ENCODE measurements at regions not wholly inside any gene's neighbourhood (a gene's known extent, or its start where the extent isn't known, plus 50 kb on each side); places are given as distances from the start of the nearest gene placed in this dataset.

DNA sequence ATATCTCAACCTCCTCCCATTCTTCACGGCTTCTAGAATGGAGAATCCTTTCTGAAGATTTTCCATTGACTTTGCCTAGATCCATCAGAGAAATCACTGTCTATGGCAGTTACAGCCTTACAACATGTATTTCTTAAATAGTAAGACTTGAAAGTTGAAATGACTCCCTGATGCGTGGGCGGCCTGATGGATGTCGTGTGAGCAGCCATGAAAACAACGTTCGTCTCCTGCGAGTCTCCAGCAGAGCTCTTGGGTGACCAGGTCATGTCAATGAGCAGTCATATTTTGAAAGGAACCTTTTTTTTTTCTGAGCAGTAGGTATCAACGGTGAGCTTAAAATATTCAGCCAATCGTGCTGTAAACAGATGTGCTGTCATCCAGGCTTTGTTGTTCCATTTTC, 139.9 kb upstream of the C14orf180 start:
- H3K27me3 ChIP-seq: no peaks in the 10 kb centered on the region
- no peaks in the 10 kb centered on the region for H3K9me3 ChIP-seq (replicated peaks)
- H3K27ac ChIP-seq: no peak overlapping the region
- DNase-seq: no peak
- no peaks in the 10 kb centered on the region for H3K36me3 ChIP-seq
- H3K4me3 ChIP-seq: no peak overlapping the region
- peaks cover 10% of the 10 kb centered on the region; the same call in 1 of the 2 replicates for H3K4me1 ChIP-seq

GRCh38 chr14:104440297-104440956, 139.1 kb upstream of the C14orf180 start:
- DNase-seq: no peak
- no peaks in the 10 kb centered on the region for H3K9me3 ChIP-seq (replicated peaks)
- H3K27ac ChIP-seq: no peak overlapping the region
- no peaks in the 10 kb centered on the region for H3K27me3 ChIP-seq
- H3K4me1 ChIP-seq: peaks cover 10% of the 10 kb centered on the region; the same call in 1 of the 2 replicates
- H3K4me3 ChIP-seq: no peak overlapping the region
- no peaks in the 10 kb centered on the region for H3K36me3 ChIP-seq

DNA sequence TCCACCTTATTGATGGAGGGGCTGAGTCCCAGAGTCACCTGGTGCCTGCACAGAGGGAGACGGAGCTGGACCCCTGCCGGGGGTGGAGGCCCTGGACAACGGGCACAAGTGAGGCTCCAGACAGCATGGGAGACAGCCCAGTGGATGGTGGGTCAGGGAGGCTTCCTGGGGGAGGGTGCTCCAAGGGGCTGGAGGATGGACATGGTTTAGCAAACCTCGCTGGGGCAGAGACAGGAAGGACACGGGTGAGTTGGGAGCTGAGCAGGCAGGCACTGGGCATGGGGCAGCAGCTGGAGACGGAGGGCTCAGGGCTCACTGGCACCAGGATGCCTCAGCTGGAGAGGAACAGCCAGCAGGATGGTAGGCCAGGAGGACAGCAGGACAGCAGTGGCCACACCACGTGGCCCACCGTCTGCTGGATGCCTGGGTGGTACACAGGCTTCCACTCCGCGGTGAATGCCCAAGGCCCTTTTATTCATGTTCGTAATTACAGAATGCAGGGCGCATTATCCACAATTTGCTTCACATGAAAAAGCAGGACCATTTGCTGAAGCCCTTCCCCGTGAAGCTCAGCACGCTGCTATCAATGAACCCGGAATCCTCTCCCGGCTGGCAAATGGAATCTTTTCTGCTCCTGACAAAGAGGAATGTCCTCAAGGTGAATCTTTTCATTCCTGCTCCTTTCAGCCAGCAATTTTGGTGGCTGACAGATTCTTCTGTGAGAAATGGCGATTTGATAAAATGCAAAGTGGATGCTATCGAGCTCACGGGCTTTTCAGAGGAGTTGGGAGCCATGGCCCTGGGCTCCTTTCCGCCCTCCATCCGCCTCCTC, 138.1 kb upstream of the C14orf180 start:
- Histone ChIP-seq H3K4me1 (peaks cover 9% of the 10 kb centered on the region; the same call in 1 of the 2 replicates), H3K36me3 (no peaks in the 10 kb centered on the region), H3K9me3 (replicated peaks) (no peaks in the 10 kb centered on the region), H3K27ac (no peak overlapping the region), H3K27me3 (no peaks in the 10 kb centered on the region), H3K4me3 (no peak overlapping the region)
- no peak for DNase-seq

DNA sequence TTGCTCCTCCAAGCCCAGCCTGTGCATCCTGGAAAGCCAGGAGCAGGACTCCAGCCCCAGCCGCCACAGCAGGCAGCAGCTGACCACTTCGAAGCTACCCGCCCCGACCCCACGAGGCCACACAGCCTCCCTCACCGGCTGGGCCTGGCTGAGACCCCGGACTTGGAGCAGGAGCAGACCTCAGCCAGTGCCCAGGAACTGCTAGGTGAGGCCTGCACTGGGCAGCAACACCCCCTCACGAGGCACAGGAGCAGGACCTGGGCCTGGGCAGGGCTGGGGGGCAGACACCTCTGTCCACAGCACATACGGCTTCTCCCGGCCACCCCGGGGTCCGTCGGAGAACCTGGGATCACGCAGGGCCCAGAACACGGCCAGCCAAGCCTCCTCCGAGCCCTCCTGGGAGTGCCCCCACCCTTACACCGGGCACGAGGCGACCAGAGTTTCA, 137.4 kb upstream of the C14orf180 start:
- DNase-seq: no peak
- H3K9me3 ChIP-seq (replicated peaks): no peaks in the 10 kb centered on the region

DNA sequence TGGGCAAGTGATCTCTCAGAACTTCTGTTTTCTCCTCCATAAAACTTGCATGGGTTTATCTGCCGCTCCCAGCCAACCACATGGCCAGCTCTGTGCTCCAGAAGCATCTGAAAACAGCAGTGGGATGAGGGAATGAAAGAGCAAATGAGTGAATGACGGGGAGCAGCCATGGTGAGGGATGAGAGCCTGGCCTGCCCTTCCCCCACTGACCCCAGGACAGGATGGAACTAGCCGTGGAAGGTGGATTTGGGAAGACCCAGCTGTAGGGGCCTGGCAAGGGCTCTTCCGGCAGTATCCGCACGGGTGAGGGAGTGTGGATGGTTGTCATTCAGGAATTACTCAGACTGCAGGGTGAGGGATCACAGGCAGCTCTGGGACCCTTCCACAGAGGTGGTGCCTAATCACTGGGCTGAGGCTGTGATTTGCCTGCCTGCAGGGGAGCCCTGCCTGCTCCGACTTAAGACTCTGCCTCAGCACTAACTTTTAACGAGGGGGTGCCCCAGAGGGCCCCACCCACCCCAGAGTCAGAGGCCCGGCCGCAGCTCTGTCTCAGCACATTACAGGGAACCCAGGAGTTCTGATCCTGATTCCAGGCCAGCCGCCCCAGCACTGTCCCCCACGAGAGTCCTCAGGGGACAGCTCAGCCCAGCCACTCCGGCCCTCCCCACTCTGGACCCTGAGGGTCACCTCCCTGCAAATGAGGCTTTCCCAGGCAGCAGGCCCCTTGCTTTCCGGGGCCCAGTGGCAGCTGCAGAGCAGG, 136.8 kb upstream of the C14orf180 start:
- no peak overlapping the region for H3K27ac ChIP-seq
- H3K36me3 ChIP-seq: no peaks in the 10 kb centered on the region
- no peaks in the 10 kb centered on the region for H3K27me3 ChIP-seq
- no peak for DNase-seq
- H3K9me3 ChIP-seq (replicated peaks): no peaks in the 10 kb centered on the region
- H3K4me3 ChIP-seq: no peak overlapping the region
- H3K4me1 ChIP-seq: no peaks in the 10 kb centered on the region

More for the DNA sequence above, 137.4 kb upstream of the C14orf180 start:
- H3K27me3 ChIP-seq: no peaks in the 10 kb centered on the region
- peaks cover 4% of the 10 kb centered on the region; the same call in 1 of the 2 replicates for H3K4me1 ChIP-seq
- no peaks in the 10 kb centered on the region for H3K36me3 ChIP-seq
- H3K27ac ChIP-seq: no peak overlapping the region
- no peak overlapping the region for H3K4me3 ChIP-seq

DNA sequence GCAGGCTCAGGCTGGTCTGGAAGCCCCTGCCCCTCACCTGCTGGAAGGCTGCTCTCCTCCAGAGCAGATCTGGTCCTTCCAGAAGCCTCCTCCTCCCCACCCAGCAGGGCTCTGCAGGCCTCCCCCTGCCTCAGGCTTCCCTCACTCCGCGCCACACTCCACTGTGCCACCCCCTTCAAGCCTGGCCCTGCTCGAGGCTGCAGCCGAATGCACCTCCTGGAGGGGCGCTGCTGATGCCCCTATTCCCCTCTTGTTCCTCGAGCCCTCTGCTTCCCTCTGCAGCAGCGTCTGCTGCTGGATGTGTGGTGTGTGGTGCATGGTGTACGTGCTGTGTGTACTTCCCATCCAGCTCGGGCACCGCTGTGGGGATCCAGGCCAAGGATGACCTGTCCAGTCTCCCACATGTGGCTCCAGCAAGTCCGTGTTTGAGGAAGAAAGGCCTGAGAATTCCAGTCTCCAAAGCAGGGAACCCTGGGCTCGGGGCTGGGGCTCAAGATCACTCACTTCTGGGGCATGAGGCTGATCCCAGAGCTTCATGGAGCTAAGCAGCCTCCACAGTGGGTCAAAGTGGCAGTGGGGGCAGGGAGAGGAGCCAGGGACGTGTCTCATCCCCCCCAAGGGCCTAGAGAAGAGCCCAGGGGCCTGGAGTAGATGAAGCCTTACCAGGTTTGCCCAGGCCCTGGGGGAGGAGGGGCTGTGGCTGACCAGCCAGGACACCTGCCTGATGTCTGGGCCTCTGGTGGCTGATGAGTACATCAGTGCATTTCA, 136.0 kb upstream of the C14orf180 start:
- Histone ChIP-seq H3K27me3 (no peaks in the 10 kb centered on the region), H3K27ac (no peak overlapping the region), H3K4me3 (no peak overlapping the region), H3K9me3 (replicated peaks) (0 out of 2 replicates have a peak, but pooled peaks cover 1% of the 10 kb centered on the region), H3K4me1 (no peaks in the 10 kb centered on the region), H3K36me3 (no peaks in the 10 kb centered on the region)
- no peak for DNase-seq

GRCh38 chr14:104444159-104445030, 135.2 kb upstream of the C14orf180 start:
- no peaks in the 10 kb centered on the region for H3K4me1 ChIP-seq
- H3K27me3 ChIP-seq: no peaks in the 10 kb centered on the region
- H3K9me3 ChIP-seq (replicated peaks): 0 out of 2 replicates have a peak, but pooled peaks cover 5% of the 10 kb centered on the region
- H3K27ac ChIP-seq: no peak overlapping the region
- no peak overlapping the region for H3K4me3 ChIP-seq
- DNase-seq: no peak
- no peaks in the 10 kb centered on the region for H3K36me3 ChIP-seq

GRCh38 chr14:104445086-104445485, 134.5 kb upstream of the C14orf180 start:
- H3K27me3 ChIP-seq: no peaks in the 10 kb centered on the region
- H3K4me3 ChIP-seq: no peak overlapping the region
- no peak overlapping the region for H3K27ac ChIP-seq
- no peaks in the 10 kb centered on the region for H3K36me3 ChIP-seq
- DNase-seq: no peak
- H3K9me3 ChIP-seq (replicated peaks): 0 out of 2 replicates have a peak, but pooled peaks cover 5% of the 10 kb centered on the region
- no peaks in the 10 kb centered on the region for H3K4me1 ChIP-seq

DNA sequence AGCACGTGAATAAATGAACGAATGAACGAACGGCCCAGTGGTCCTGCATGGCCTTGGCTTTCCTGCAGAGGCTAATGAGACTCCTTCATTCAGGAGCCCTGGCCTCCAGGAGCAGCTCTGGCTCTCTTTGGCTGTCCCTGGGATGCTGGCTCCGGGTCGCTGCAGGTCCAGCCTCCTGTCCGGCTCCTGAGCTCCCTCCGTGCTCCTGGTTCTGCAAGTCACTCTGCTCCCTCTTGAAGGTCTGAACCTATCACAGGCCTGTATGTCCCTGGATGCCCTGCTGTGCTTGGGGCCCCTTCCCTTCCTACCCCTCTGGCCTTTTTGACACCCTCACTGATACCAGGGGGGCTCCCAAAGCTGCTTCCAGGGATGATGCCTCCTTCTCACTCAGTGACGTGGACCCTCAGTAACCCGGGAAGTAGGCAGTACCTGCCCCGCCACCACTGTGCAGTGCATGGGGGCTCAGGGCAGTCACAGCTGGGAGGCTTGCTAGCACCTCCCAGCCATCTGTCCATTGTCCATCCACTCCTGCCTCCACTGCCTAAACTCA, 133.7 kb upstream of the C14orf180 start:
- no peaks in the 10 kb centered on the region for H3K36me3 ChIP-seq
- no peaks in the 10 kb centered on the region for H3K4me1 ChIP-seq
- H3K27ac ChIP-seq: no peak overlapping the region
- no peak overlapping the region for H3K4me3 ChIP-seq
- 0 out of 2 replicates have a peak, but pooled peaks cover 5% of the 10 kb centered on the region for H3K9me3 ChIP-seq (replicated peaks)
- DNase-seq: no peak
- no peaks in the 10 kb centered on the region for H3K27me3 ChIP-seq

- Histone ChIP-seq H3K4me3 (no peak overlapping the region), H3K36me3 (no peaks in the 10 kb centered on the region), H3K9me3 (replicated peaks) (0 out of 2 replicates have a peak, but pooled peaks cover 5% of the 10 kb centered on the region), H3K4me1 (no peaks in the 10 kb centered on the region), H3K27ac (no peak overlapping the region), H3K27me3 (no peaks in the 10 kb centered on the region)
- no peak for DNase-seq
Observed at GRCh38 chr14:104446611-104447010, 133.0 kb upstream of the C14orf180 start.

GRCh38 chr14:104447750-104448149, 131.8 kb upstream of the C14orf180 start:
- no peaks in the 10 kb centered on the region for H3K4me1 ChIP-seq
- H3K36me3 ChIP-seq: no peaks in the 10 kb centered on the region
- no peaks in the 10 kb centered on the region for H3K27me3 ChIP-seq
- H3K9me3 ChIP-seq (replicated peaks): 0 out of 2 replicates have a peak, but pooled peaks cover 5% of the 10 kb centered on the region
- no peak overlapping the region for H3K4me3 ChIP-seq
- H3K27ac ChIP-seq: no peak overlapping the region
- no peak for DNase-seq

GRCh38 chr14:104448321-104448720, 131.2 kb upstream of the C14orf180 start:
- H3K36me3 ChIP-seq: no peaks in the 10 kb centered on the region
- H3K4me3 ChIP-seq: no peak overlapping the region
- no peak overlapping the region for H3K27ac ChIP-seq
- no peak for DNase-seq
- 0 out of 2 replicates have a peak, but pooled peaks cover 5% of the 10 kb centered on the region for H3K9me3 ChIP-seq (replicated peaks)
- no peaks in the 10 kb centered on the region for H3K4me1 ChIP-seq
- no peaks in the 10 kb centered on the region for H3K27me3 ChIP-seq

DNA sequence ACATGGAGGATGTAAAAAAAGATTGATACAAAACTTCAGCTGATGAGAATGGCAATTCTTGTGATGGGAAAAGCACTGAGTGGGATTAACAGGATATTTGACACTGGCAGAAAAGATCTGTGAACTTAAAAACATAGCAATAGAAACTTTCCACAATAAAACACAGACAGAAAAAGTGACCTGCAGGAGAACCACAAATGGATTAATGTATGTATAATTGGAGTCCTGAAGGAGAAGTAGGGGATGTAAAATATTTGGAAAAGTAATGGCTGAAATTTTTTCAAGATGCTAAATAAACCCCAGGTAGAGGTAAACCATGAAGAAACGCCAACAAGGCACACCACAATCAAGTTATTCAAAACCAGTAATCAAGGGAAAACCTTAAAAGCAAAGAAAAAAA, 130.8 kb upstream of the C14orf180 start:
- H3K9me3 ChIP-seq (replicated peaks): 0 out of 2 replicates have a peak, but pooled peaks cover 5% of the 10 kb centered on the region
- no peaks in the 10 kb centered on the region for H3K27me3 ChIP-seq
- no peaks in the 10 kb centered on the region for H3K36me3 ChIP-seq
- no peak for DNase-seq
- H3K27ac ChIP-seq: no peak overlapping the region
- no peak overlapping the region for H3K4me3 ChIP-seq
- H3K4me1 ChIP-seq: no peaks in the 10 kb centered on the region

Measured in SJCRH30 (cell line).